ENCODE measurements at regions not wholly inside any gene's neighbourhood (a gene's known extent, or its start where the extent isn't known, plus 50 kb on each side); places are given as distances from the start of the nearest gene placed in this dataset.

- DNase-seq: no peak
Observed at GRCh38 chr4:177574446-177574845, 132.2 kb upstream of the AGA start.

- DNase-seq: no peak
Observed at GRCh38 chr4:177579649-177580048, 137.4 kb upstream of the AGA start.

DNA sequence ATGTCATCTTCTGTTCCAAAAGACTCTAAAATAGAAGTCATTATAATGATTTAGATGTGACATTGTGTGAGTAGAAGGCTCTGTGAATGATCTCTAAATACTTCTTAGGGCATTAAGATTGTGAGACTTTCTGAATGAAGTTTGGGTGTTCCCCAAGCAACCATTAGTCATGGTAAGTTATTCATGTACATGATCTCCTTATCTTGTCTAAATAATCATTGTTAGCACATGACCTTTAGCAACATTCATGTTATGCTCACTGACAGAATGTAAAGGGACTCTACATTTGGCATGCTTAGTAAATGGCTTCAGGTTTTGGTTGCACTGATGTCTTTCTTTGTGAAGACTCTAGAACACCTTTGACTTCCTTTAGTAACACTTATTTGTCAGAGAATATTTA is 140.8 kb upstream of the AGA start:
- DNase-seq: no peak

DNA sequence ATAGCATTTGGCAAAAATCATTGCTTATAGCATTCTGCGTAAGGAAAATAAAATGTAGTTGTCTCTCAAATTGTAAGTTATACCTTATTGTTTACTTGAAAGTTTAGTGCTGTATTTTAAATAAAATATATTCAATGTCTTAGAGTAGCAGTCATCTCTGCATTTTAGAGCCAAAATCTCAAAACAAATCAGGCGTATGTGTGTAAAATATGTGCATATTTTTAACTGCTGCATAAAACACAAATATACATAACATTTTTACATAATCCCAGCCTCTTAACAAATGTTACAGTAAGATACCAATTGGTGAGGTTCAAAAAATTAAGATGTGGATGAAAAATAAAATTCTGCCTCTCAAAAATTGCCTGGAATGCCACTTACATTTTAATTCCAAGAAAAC is 145.8 kb upstream of the AGA start:
- DNase-seq: no peak

GRCh38 chr4:177595386-177595785 is 153.1 kb upstream of the AGA start:
- no peak for DNase-seq

- DNase-seq: no peak
Observed at GRCh38 chr4:177596035-177596434, 153.8 kb upstream of the AGA start.

- DNase-seq: no peak
Observed at GRCh38 chr4:177596991-177597390, 154.8 kb upstream of the AGA start.

DNA sequence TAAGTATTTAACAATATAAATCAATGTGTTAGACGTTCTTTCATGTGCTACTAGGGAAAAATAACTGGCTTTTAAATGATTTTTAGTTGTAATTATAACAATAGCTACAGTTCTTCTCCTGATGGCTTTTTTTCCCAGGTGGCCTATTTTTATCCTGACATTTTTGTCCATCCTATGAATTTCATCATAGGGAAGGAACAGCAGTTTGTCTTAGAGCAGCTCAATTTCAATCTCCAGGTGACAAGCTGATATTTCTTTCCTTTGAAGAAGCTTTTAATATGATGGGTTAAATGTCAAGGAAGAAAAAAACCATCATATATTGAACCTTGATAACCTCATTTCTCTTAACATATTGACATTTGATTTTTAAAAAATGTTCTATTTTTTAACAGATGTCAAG is 163.0 kb upstream of the AGA start:
- no peak for DNase-seq

DNA sequence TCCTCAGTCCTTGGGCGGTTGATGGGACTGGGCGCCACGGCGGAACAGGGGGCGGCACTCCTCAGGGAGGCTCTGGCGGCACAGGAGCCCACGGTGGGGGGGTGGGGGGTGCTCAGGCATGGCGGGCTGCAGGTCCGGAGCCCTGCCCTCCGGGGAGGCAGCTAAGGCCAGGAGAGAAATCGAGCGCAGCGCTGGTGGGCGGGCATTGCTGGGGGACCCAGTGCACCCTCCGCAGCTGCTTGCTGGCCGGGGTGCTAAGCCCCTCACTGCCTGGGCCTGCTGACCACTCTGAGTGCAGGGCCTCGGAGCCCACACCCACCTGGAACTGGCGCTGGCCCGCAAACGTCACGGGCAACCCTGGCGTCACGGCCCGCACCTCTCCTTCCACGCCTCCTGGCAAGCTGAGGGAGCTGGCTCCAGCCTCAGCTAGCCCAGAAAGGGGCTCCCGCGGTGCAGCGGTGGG is 164.9 kb upstream of the AGA start:
- DNase-seq: no peak

DNA sequence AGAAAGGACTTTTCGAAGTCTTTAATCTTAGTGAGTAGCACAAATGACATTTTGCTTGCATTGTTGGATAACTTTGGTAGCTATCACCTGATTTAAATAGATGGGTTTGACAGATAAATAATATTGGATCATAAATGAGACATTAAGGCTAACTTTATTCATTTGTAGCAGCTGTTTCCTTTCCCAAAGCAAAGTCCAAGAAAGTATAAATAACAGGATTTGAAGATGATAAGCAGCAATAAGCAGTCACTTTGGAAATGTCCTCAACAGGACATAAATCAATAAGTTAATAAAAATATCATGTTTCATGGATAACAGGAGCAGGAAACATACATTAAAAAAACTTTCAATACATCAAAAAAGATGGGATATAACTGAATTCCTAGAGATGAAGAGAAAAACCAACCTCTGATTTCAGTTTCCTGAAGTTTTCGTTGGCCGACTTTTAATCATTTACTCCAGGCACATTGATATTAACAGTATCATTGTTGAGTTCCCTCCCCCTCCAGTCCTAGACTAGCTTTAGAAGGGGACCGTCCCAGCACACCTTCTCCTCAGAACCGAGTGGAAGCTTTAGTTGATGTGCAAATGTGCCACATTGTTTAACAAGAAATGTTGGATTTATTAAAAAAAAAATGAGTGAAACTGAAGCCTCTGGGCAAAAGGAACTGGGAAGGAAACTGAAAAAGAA is 169.9 kb upstream of the AGA start:
- no peak for DNase-seq

DNA sequence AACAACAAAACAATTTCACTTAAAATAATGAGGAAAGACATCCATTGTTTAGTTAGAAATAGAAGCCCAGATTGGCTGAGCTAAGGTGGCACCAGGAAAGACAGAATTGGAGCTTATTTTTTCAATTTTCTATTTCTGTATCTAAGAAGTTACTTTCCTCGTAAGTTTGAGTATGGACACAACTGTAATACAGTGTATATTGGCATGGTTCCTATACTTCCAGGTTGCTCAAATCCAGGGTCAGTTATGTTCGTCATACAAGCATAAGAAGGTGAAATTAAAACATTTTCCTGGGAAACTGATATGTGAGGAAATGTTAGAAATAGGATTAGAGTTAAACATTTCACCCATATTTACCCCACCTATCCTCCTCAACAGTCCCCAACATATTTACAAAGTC is 170.4 kb upstream of the AGA start:
- DNase-seq: no peak

GRCh38 chr4:177632481-177632880 is 190.2 kb upstream of the AGA start:
- no peak for DNase-seq

GRCh38 chr4:177638871-177639270 is 196.6 kb upstream of the AGA start:
- DNase-seq: no peak

GRCh38 chr4:177640864-177641263 is 198.6 kb upstream of the AGA start:
- no peak for DNase-seq

- no peak for DNase-seq
Observed at GRCh38 chr4:177660223-177660622, 218.0 kb upstream of the AGA start.

DNA sequence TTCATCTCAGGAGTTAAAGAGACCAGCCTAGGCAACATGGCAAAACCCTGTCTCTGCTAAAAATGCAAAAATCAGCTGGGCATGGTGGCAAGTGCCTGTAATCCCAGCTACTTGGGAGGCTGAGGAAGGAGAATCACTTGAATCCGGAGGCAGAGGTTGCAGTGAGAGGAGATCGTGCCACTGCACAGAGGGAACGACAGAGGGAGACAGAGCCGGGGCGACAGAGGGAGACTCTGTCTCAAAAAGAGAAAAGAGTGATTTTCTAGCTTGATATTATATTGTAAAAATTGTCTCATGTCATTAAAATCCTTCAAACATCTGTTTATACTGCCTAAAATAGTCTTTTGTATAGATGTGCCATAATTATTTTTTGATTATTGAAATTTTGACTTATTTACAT is 225.4 kb upstream of the AGA start:
- no peak for DNase-seq

DNA sequence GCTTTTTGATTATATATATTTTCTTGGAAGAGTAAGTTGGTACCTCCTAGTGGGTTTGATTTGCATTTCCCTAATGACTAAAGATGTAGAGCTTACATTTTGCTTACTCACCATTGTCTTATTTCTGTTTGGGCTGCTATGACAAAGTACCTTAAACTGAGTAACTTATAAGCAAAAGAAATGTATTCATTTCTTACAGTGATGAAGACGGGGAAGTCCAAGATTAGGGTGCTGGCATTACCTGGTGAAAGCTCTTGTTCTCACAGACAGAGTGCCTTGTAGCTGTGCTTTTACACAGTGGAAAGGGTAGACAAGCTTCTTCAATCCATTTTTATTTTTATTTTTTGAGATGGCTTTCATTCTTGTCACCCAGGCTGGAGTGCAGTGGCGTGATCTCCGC is 229.2 kb upstream of the AGA start:
- DNase-seq: no peak

DNA sequence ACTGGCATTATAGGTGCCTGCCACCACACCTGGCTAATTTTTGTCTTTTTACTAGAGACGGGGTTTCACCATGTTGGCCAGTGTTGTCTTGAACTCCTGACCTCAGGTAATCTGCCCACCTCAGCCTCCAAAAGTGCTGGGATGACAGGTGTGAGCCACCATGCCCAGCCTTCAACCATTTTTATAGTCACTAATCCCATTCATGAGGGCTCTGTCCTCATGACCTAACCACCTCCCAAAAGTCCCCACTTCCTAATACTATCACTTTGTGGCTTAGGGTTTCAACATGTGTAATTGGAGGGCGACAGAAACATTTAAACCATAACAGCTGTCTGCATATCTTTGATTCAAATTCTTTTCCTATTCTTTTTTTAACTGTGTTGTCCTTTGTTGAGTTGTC is 229.6 kb upstream of the AGA start:
- DNase-seq: no peak

- DNase-seq: no peak
Observed at GRCh38 chr4:177673985-177674489, 231.8 kb upstream of the AGA start.

GRCh38 chr4:177680308-177680707 is 238.1 kb upstream of the AGA start:
- DNase-seq: no peak

DNA sequence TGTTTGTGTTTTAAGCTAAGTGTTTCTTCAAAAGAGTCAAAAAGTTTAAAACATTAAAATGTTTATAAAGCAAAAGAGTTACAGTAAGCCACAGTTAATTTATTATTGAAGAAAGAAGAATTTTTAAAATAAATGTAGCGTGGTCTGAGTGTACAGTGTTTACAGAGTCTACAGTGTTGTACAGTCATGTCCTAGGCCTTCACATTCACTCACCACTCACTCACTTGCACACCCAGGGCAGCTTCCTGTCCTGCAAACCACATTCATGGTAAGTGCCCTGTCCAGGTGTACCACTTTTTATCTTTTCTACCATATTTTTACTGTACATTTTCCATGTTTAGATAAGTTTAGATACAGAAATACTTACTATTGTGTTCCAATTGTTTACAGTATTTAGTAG is 239.7 kb upstream of the AGA start:
- DNase-seq: no peak

GRCh38 chr4:177687117-177687516 is 244.9 kb upstream of the AGA start:
- DNase-seq: no peak

- no peak for DNase-seq
Observed at GRCh38 chr4:177692907-177693306, 250.7 kb upstream of the AGA start.

DNA sequence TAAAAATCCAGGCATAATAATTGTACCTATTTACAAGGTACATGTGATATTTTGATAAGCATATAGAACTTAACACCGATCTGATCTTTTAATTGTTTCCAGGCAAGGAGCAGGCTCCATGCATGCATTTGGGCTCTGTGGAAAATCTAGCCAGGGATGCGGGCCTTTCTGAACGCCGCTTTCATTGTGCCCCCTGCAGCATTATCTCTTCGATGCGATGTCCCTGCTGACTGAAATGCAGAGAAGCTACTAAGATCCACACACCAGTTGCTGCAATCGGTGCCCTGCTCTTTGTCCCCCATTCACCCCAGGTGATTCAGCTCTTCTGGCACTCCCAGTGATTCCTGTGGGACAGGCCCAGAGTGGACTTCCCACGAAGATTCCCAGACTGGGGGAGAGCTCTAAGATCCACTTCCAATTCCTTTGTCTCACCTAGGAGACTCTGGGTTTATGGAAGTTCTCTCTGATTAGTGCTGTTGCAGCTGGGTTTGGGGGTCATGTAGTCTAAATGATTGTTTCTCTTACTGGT is 254.3 kb upstream of the AGA start:
- DNase-seq: no peak

Data from CD4-positive, alpha-beta T cell treated with Interleukin-10 for 1 hour (primary cell).